ENCODE measurements at regions not wholly inside any gene's neighbourhood (a gene's known extent, or its start where the extent isn't known, plus 50 kb on each side); places are given as distances from the start of the nearest gene placed in this dataset.

DNA sequence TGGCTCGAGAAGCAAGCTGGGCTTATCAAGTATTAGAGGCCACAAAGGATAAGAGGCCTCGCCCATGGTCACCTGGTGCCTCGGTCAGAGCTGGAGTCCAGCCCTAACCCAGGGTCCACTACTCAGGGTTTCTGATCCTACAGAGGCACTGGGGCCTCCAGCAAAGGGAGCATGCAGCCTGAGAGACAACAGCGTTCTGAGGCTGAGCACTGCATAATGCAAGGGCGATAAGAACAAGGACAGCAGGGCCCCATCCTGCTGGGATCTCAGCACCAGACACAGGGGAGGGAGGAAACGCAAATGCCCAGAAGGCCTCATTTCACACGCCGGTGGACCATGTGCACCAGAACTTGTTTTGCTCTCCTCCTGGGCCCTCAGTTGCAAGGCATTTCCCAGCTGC is 63.0 kb downstream of the C5orf15 start:
- Histone ChIP-seq H3K36me3 (ENCODE audit: control insufficient read depth, low read length) (no peaks in the 10 kb centered on the region), H3K9me3 (ENCODE audit: control insufficient read depth, insufficient read depth, low read length) (no peaks in the 10 kb centered on the region)

DNA sequence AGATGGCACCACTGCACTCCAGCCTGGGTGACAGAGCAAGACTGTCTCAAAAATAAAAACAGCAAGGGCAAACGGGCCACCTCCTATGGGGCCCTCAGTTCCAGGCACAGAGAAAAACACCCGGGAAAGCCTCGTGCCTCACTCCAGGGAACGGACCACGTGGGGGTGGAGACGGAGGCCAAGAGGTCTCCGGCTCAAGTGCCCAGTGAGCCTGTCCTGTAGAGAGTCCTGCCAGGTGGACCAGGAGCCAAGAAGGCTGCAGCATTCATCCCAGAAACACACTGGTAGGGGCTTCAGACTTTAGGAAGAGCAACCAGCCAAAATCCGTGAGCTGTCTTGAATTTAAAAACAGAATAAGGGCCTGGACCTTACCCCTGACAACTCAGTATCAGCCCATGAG is 63.8 kb downstream of the C5orf15 start:
- Histone ChIP-seq H3K9me3 (ENCODE audit: control insufficient read depth, insufficient read depth, low read length) (no peaks in the 10 kb centered on the region), H3K9me2 (replicated peaks; ENCODE audit: control insufficient read depth, low read length) (no peaks in the 10 kb centered on the region)

More for the DNA sequence above, 63.0 kb downstream of the C5orf15 start:
- TF ChIP-seq EZH2phosphoT487 (IDR thresholded peaks at IDR 0.05; ENCODE audit: borderline replicate concordance, low read length): no peak
- TF ChIP-seq, protein P1, sequence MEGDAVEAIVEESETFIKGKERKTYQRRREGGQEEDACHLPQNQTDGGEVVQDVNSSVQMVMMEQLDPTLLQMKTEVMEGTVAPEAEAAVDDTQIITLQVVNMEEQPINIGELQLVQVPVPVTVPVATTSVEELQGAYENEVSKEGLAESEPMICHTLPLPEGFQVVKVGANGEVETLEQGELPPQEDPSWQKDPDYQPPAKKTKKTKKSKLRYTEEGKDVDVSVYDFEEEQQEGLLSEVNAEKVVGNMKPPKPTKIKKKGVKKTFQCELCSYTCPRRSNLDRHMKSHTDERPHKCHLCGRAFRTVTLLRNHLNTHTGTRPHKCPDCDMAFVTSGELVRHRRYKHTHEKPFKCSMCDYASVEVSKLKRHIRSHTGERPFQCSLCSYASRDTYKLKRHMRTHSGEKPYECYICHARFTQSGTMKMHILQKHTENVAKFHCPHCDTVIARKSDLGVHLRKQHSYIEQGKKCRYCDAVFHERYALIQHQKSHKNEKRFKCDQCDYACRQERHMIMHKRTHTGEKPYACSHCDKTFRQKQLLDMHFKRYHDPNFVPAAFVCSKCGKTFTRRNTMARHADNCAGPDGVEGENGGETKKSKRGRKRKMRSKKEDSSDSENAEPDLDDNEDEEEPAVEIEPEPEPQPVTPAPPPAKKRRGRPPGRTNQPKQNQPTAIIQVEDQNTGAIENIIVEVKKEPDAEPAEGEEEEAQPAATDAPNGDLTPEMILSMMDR (IDR thresholded peaks at IDR 0.05; ENCODE audit: low read depth, low read length, poor library complexity, severe bottlenecking): no peak
- no peaks in the 10 kb centered on the region for H3K27me3 ChIP-seq (ENCODE audit: control insufficient read depth, low read length)
- H4K20me1 ChIP-seq (ENCODE audit: control insufficient read depth, insufficient read depth, low read depth, low read length): no peaks in the 10 kb centered on the region
- H3K79me2 ChIP-seq (ENCODE audit: control insufficient read depth, low read length): no peaks in the 10 kb centered on the region
- H3K27ac ChIP-seq (ENCODE audit: low read depth, low read length): no peak overlapping the region
- no peaks in the 10 kb centered on the region for H3K9me2 ChIP-seq (replicated peaks; ENCODE audit: control insufficient read depth, low read length)
- H3K4me2 ChIP-seq (ENCODE audit: low read length): no peak overlapping the region
- H3K4me1 ChIP-seq (ENCODE audit: control insufficient read depth, low read length): no peaks in the 10 kb centered on the region
- H3K4me3 ChIP-seq (ENCODE audit: low read length): no peak overlapping the region
- no peaks in the 10 kb centered on the region for H3F3A ChIP-seq (ENCODE audit: control insufficient read depth, insufficient read depth)

DNA sequence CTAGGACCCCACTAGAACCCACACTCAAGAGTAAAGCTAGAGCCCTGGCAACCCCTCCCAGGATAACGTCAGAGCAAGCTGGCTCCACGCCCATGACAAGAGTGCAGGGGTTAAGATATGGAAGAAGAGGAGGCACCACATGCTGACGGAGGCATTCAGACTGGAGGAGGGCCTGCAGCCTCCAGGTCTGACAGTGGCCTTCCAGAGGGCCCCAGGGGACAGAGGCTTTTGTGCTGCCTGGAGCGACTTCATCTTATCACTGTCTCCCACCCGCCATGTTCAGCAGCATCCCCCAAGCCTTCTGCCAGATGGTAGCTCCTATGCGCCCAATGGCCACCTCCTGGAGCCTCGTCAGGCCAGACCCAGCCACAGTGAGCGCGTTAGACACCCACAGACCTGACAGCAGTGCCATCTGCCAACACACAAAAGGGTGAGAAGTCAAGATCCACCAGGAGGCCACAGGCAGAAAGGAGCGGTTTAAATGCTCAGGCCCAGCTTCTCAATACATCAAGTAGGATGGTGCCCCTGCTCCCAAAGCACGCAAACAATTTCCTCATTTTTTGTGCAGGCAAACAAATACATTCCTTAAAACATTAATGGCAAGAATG is 65.8 kb downstream of the C5orf15 start:
- no peaks in the 10 kb centered on the region for H3K27me3 ChIP-seq (ENCODE audit: control insufficient read depth, low read length)
- TF ChIP-seq, protein P1 (IDR thresholded peaks at IDR 0.05; ENCODE audit: low read depth, low read length, poor library complexity, severe bottlenecking): no peak
- TF ChIP-seq EZH2phosphoT487 (IDR thresholded peaks at IDR 0.05; ENCODE audit: borderline replicate concordance, low read length): no peak
- no peak overlapping the region for H3K4me2 ChIP-seq (ENCODE audit: low read length)
- no peaks in the 10 kb centered on the region for H4K20me1 ChIP-seq (ENCODE audit: control insufficient read depth, insufficient read depth, low read depth, low read length)
- no peaks in the 10 kb centered on the region for H3K36me3 ChIP-seq (ENCODE audit: control insufficient read depth, low read length)
- H3K4me1 ChIP-seq (ENCODE audit: control insufficient read depth, low read length): peaks cover 16% of the 10 kb centered on the region
- H3F3A ChIP-seq (ENCODE audit: control insufficient read depth, insufficient read depth): no peaks in the 10 kb centered on the region
- no peaks in the 10 kb centered on the region for H3K9me2 ChIP-seq (replicated peaks; ENCODE audit: control insufficient read depth, low read length)
- H3K9me3 ChIP-seq (ENCODE audit: control insufficient read depth, insufficient read depth, low read length): no peaks in the 10 kb centered on the region
- no peak overlapping the region for H3K4me3 ChIP-seq (ENCODE audit: low read length)
- no peak overlapping the region for H3K27ac ChIP-seq (ENCODE audit: low read depth, low read length)
- H3K79me2 ChIP-seq (ENCODE audit: control insufficient read depth, low read length): no peaks in the 10 kb centered on the region

More for the DNA sequence above, 63.8 kb downstream of the C5orf15 start:
- H3K36me3 ChIP-seq (ENCODE audit: control insufficient read depth, low read length): no peaks in the 10 kb centered on the region
- H3F3A ChIP-seq (ENCODE audit: control insufficient read depth, insufficient read depth): no peaks in the 10 kb centered on the region
- H3K27me3 ChIP-seq (ENCODE audit: control insufficient read depth, low read length): no peaks in the 10 kb centered on the region
- H3K4me3 ChIP-seq (ENCODE audit: low read length): no peak overlapping the region
- TF ChIP-seq, protein P1 (IDR thresholded peaks at IDR 0.05; ENCODE audit: low read depth, low read length, poor library complexity, severe bottlenecking): no peak
- no peak for TF ChIP-seq EZH2phosphoT487 (IDR thresholded peaks at IDR 0.05; ENCODE audit: borderline replicate concordance, low read length)
- no peak overlapping the region for H3K27ac ChIP-seq (ENCODE audit: low read depth, low read length)
- no peaks in the 10 kb centered on the region for H4K20me1 ChIP-seq (ENCODE audit: control insufficient read depth, insufficient read depth, low read depth, low read length)
- no peaks in the 10 kb centered on the region for H3K79me2 ChIP-seq (ENCODE audit: control insufficient read depth, low read length)
- H3K4me2 ChIP-seq (ENCODE audit: low read length): no peak overlapping the region
- H3K4me1 ChIP-seq (ENCODE audit: control insufficient read depth, low read length): no peaks in the 10 kb centered on the region
